Ishikawa (cell line): ENCODE measurements at regions not wholly inside any gene's neighbourhood (a gene's known extent, or its start where the extent isn't known, plus 50 kb on each side); places are given as distances from the start of the nearest gene placed in this dataset.

ENCODE experiments used
- CEBPB ChIP-seq: IDR thresholded peaks from 2 replicates; pipeline ENCODE4 v1.6.1; 2012
- CREB1 ChIP-seq: IDR thresholded peaks from 2 replicates; pipeline ENCODE4 v1.6.1; 2012; ENCODE audit warnings: low read depth
- EGR1 ChIP-seq: IDR thresholded peaks from 2 replicates; pipeline ENCODE4 v1.6.1; 2012
- MAX ChIP-seq: IDR thresholded peaks from 2 replicates; pipeline ENCODE4 v1.6.1; 2012
- RAD21 ChIP-seq: IDR thresholded peaks from 2 replicates; pipeline ENCODE4 v1.6.1; 2012; ENCODE audit warnings: low read depth
- REST ChIP-seq: IDR thresholded peaks from 2 replicates; pipeline ENCODE4 v1.6.1; 2012; ENCODE audit warnings: low read depth, mild to moderate bottlenecking
- TAF1 ChIP-seq: IDR thresholded peaks from 2 replicates; pipeline ENCODE4 v1.6.1; 2012; ENCODE audit warnings: low read depth, mild to moderate bottlenecking
- TCF12 ChIP-seq: IDR thresholded peaks from 2 replicates; pipeline ENCODE4 v1.6.1; 2012; ENCODE audit warnings: low read depth
- TEAD4 ChIP-seq: IDR thresholded peaks from 2 replicates; pipeline ENCODE4 v1.6.1; 2012
- USF1 ChIP-seq: IDR thresholded peaks from 2 replicates; pipeline ENCODE4 v1.6.1; 2012
- YY1 ChIP-seq: IDR thresholded peaks from 2 replicates; pipeline ENCODE4 v1.6.1; 2012; ENCODE audit warnings: low read depth
- ZBTB7A ChIP-seq: IDR thresholded peaks from 2 replicates; pipeline ENCODE4 v1.6.1; 2012; ENCODE audit warnings: low read depth

GRCh38 chr14:62125793-62126192 lies 363.6 kb downstream of the SNAPC1 start:
- no peak for TF ChIP-seq TCF12
- TF ChIP-seq TAF1, result no peak
- no peak for TF ChIP-seq RAD21
- TF ChIP-seq ZBTB7A, result no peak
- TF ChIP-seq MAX, result no peak
- TF ChIP-seq USF1, result no peak
- no peak for TF ChIP-seq YY1
- TF ChIP-seq CREB1, result no peak
- no peak for TF ChIP-seq EGR1
- no peak for TF ChIP-seq REST
- no peak for TF ChIP-seq CEBPB
- no peak for TF ChIP-seq TEAD4
